HL-60/S4 (cell line): ENCODE measurements at regions not wholly inside any gene's neighbourhood (a gene's known extent, or its start where the extent isn't known, plus 50 kb on each side); places are given as distances from the start of the nearest gene placed in this dataset.

Experiments used
- in situ Hi-C: fragments of 300-500 bp; cut with MboI; formaldehyde crosslinking; loops from 2 replicates; pipeline ENCODE4 v1.14.3; 2022; ENCODE audit warnings: low sequenced_read_pairs

- in situ Hi-C loops = no loop called here
Measured at GRCh38 chr13:67643516-67644055, 413.4 kb upstream of the PCDH9 start.

GRCh38 chr13:67642657-67643056 lies 412.5 kb upstream of the PCDH9 start:
- in situ Hi-C loops = no loop called here

- in situ Hi-C loops = no loop called here
Measured at GRCh38 chr13:67635754-67636153, 405.6 kb upstream of the PCDH9 start.

GRCh38 chr13:67632590-67632989 lies 402.5 kb upstream of the PCDH9 start:
- in situ Hi-C loops = no loop called here

- in situ Hi-C loops = no loop called here
Measured at GRCh38 chr13:67630640-67631039, 400.5 kb upstream of the PCDH9 start.

GRCh38 chr13:67623630-67624029 lies 393.5 kb upstream of the PCDH9 start:
- in situ Hi-C loops = no loop called here

- in situ Hi-C loops = no loop called here
Measured at GRCh38 chr13:67620665-67621064, 390.5 kb upstream of the PCDH9 start.

GRCh38 chr13:67619995-67620380 lies 389.9 kb upstream of the PCDH9 start:
- in situ Hi-C loops = no loop called here

GRCh38 chr13:67619351-67619994 lies 389.3 kb upstream of the PCDH9 start:
- in situ Hi-C loops = no loop called here

- in situ Hi-C loops = no loop called here
Measured at GRCh38 chr13:67614579-67614978, 384.4 kb upstream of the PCDH9 start.

- in situ Hi-C loops = no loop called here
Measured at GRCh38 chr13:67614013-67614412, 383.9 kb upstream of the PCDH9 start.

- in situ Hi-C loops = no loop called here
Measured at GRCh38 chr13:67588607-67589006, 358.5 kb upstream of the PCDH9 start.

GRCh38 chr13:67577361-67577760 lies 347.2 kb upstream of the PCDH9 start:
- in situ Hi-C loops = no loop called here

GRCh38 chr13:67574320-67575233 lies 344.4 kb upstream of the PCDH9 start:
- in situ Hi-C loops = no loop called here

GRCh38 chr13:67568205-67568604 lies 338.1 kb upstream of the PCDH9 start:
- in situ Hi-C loops = no loop called here

- in situ Hi-C loops = no loop called here
Measured at GRCh38 chr13:67557642-67558241, 327.6 kb upstream of the PCDH9 start.

GRCh38 chr13:67557118-67557517 lies 327.0 kb upstream of the PCDH9 start:
- in situ Hi-C loops = no loop called here

GRCh38 chr13:67554746-67555452 lies 324.8 kb upstream of the PCDH9 start:
- in situ Hi-C loops = no loop called here

- in situ Hi-C loops = no loop called here
Measured at GRCh38 chr13:67554286-67554685, 324.1 kb upstream of the PCDH9 start.

- in situ Hi-C loops = no loop called here
Measured at GRCh38 chr13:67549331-67549730, 319.2 kb upstream of the PCDH9 start.

GRCh38 chr13:67538906-67539305 lies 308.8 kb upstream of the PCDH9 start:
- in situ Hi-C loops = no loop called here
